ENCODE measurements at regions not wholly inside any gene's neighbourhood (a gene's known extent, or its start where the extent isn't known, plus 50 kb on each side); places are given as distances from the start of the nearest gene placed in this dataset.

DNA sequence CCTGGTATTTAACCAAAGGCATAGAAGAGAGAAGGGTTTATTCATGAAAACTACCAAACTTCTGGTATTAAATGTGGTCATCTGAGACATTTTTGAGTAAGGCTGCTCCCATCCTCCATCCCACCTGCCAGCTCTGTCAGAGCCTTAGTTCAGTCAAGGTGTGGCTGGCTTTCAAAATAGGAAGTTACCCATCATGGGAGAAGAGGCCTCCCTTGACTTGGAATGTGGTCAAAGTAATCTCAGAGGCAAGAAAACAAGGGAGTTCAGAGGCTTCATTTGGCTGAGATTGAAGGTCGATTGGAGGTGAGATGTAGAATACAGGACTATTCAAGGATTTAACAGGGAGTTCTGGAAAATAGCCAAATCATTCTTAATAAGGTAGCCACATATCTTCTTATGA lies 540.4 kb upstream of the ARRDC4 start:
- Histone ChIP-seq H3K9me3 (no peaks in the 10 kb centered on the region), H3K4me3 (replicated peaks in 1 of 3) (no peak overlapping the region), H3K27me3 (no peaks in the 10 kb centered on the region), H3K36me3 (no peaks in the 10 kb centered on the region), H3K27ac (no peak overlapping the region), H3K4me1 (no peaks in the 10 kb centered on the region)
- intact Hi-C loops (cut with DNase I) = no loop called here
- no peak for DNase-seq
- TF ChIP-seq POLR2A (IDR thresholded peaks at IDR 0.05) = no peak
- TF ChIP-seq CTCF (IDR thresholded peaks at IDR 0.05) = no peak
- whole genome bisulfite sequencing, 2 donors = 67 to 70% methylated on average over 1 of the region's 1 CpG

- Histone ChIP-seq H3K36me3 (no peaks in the 10 kb centered on the region), H3K4me3 (replicated peaks in 1 of 3) (no peak overlapping the region)
Observed at GRCh38 chr15:97425596-97425995, 534.9 kb upstream of the ARRDC4 start.

DNA sequence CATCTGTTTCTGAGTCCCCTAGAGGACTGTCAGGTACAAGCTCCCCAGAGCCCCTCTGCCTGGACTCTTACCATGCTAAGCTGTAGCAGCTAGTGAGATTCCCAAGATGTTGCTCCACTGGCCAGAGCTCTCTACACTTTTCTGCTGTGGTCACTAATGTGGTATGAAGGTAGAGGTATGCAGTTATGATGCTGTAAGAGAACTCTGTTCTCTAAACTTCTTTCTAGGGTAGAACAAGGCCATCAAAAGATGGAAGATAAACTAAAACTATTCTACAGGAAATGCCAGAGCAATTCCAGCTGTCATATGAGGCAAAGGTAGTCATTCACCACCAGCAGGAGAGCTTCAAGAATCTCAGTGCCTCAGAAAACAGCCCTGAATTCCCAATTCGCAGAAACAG lies 517.4 kb upstream of the ARRDC4 start:
- Histone ChIP-seq H3K9me3 (no peaks in the 10 kb centered on the region), H3K4me1 (no peaks in the 10 kb centered on the region), H3K4me3 (replicated peaks in 1 of 3) (no peak overlapping the region), H3K27ac (no peak overlapping the region), H3K27me3 (no peaks in the 10 kb centered on the region), H3K36me3 (no peaks in the 10 kb centered on the region)
- intact Hi-C loops (cut with DNase I) = no loop called here
- WGBS, 2 donors = 54 to 64% methylated on average over 1 of the region's 1 CpG
- no peak for TF ChIP-seq POLR2A (IDR thresholded peaks at IDR 0.05)
- no peak for TF ChIP-seq CTCF (IDR thresholded peaks at IDR 0.05)
- DNase-seq = no peak

More at GRCh38 chr15:97425596-97425995, 534.9 kb upstream of the ARRDC4 start:
- Histone ChIP-seq H3K4me1 (no peaks in the 10 kb centered on the region), H3K27ac (no peak overlapping the region), H3K9me3 (no peaks in the 10 kb centered on the region), H3K27me3 (no peaks in the 10 kb centered on the region)
- WGBS, 2 donors = 82 to 86% methylated on average over 5 of the region's 5 CpGs
- TF ChIP-seq POLR2A (IDR thresholded peaks at IDR 0.05) = no peak
- TF ChIP-seq CTCF (IDR thresholded peaks at IDR 0.05) = no peak
- DNase-seq = no peak
- intact Hi-C loops (cut with DNase I) = no loop called here

DNA sequence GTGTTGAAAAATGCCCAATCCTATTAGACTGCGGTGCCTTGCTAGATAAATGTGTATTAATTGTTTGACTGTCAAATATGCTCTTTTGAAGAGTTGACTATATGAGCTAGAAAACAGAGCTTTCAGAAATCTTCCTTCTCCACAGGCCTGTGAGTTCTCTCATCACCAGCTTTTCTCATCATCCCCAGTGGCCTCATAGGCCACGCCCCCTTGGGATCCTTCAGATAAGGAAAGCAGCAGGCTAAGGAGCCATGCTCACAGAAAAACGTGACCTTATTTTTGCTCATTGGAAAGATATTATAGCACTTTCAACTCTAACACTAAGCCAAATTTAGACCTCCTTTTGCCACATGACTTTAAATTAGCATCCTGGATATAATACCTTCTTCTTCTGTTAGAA lies 514.4 kb upstream of the ARRDC4 start:
- Histone ChIP-seq H3K4me3 (replicated peaks in 1 of 3) (no peak overlapping the region), H3K36me3 (no peaks in the 10 kb centered on the region), H3K27me3 (no peaks in the 10 kb centered on the region), H3K4me1 (no peaks in the 10 kb centered on the region), H3K27ac (no peak overlapping the region), H3K9me3 (no peaks in the 10 kb centered on the region)
- DNase-seq = no peak
- no peak for TF ChIP-seq CTCF (IDR thresholded peaks at IDR 0.05)
- TF ChIP-seq POLR2A (IDR thresholded peaks at IDR 0.05) = no peak
- intact Hi-C loops (cut with DNase I) = no loop called here
- 64 to 67% methylated on average over 3 of the region's 3 CpGs for WGBS, 2 donors

- H3K4me3 ChIP-seq (replicated peaks in 1 of 3) = no peak overlapping the region
- intact Hi-C loops (cut with DNase I) = no loop called here
Observed at GRCh38 chr15:97456521-97457202, 503.8 kb upstream of the ARRDC4 start.

More at GRCh38 chr15:97456521-97457202, 503.8 kb upstream of the ARRDC4 start:
- Histone ChIP-seq H3K36me3 (no peaks in the 10 kb centered on the region), H3K9me3 (no peaks in the 10 kb centered on the region), H3K27ac (no peak overlapping the region), H3K27me3 (no peaks in the 10 kb centered on the region), H3K4me1 (no peaks in the 10 kb centered on the region)
- DNase-seq = no peak
- TF ChIP-seq CTCF (IDR thresholded peaks at IDR 0.05) (no peak), POLR2A (IDR thresholded peaks at IDR 0.05) (no peak)
- 78 to 81% methylated on average over 7 of the region's 7 CpGs for WGBS, 2 donors

Measured in thyroid gland (tissue), 4 donors.